Osteocyte (in vitro differentiated cells): ENCODE measurements at regions not wholly inside any gene's neighbourhood (a gene's known extent, or its start where the extent isn't known, plus 50 kb on each side); places are given as distances from the start of the nearest gene placed in this dataset.

Experiments used
- DNase-seq: peaks from one replicate; pipeline ENCODE4 v3.0.0; 2021; ENCODE audit warnings: mixed read lengths; ENCODE audit not compliant: unreplicated experiment; ENCODE audit errors: extremely low spot score
- H3K27ac Mint-ChIP-seq: one replicate; pipeline ENCODE4 v1.8.0; 2021; ENCODE audit warnings: mild to moderate bottlenecking, mixed read lengths; ENCODE audit not compliant: unreplicated experiment
- H3K27me3 Mint-ChIP-seq: one replicate; pipeline ENCODE4 v1.8.0; 2021; ENCODE audit warnings: mixed read lengths; ENCODE audit not compliant: unreplicated experiment
- H3K36me3 Mint-ChIP-seq: one replicate; pipeline ENCODE4 v1.8.0; 2021; ENCODE audit warnings: mixed read lengths; ENCODE audit not compliant: unreplicated experiment
- H3K4me1 Mint-ChIP-seq: one replicate; pipeline ENCODE4 v1.8.0; 2021; ENCODE audit warnings: mixed read lengths; ENCODE audit not compliant: unreplicated experiment
- H3K4me3 Mint-ChIP-seq: one replicate; pipeline ENCODE4 v1.8.0; 2021; ENCODE audit warnings: mild to moderate bottlenecking, moderate library complexity, mixed read lengths; ENCODE audit not compliant: unreplicated experiment
- H3K9me3 Mint-ChIP-seq: one replicate; pipeline ENCODE4 v1.8.0; 2021; ENCODE audit warnings: mixed read lengths; ENCODE audit not compliant: unreplicated experiment
- TF ChIP-seq, protein P1 (sequence below): fragments of 200-600 bp; sonication (generic); IDR thresholded peaks from 2 replicates; pipeline ENCODE4 v1.5.0; 2021; ENCODE audit warnings: antibody characterized with exemption, mild to moderate bottlenecking, moderate library complexity

DNA sequence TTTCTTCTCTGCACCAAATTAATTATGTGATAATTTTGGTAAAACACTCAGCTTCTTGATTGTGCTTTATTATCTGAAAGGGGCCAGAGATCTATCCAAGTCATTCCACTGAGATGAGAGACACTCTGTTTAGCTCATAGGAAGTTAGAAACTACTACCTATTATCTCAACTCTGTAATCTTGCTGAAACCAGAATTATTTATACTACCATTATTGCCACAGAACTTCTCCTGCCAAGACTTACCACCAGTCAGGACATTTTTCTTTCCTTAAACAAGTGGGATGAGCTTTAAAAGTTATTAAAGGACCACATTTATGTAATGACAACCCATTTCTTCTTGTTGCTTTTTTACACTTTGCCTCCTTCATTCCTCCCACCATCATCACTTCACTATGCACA, 855.6 kb upstream of the PIK3C3 start:
- Mint-ChIP-seq H3K4me3 (no peak overlapping the region), H3K4me1 (no peaks in the 10 kb centered on the region), H3K27ac (no peak overlapping the region), H3K9me3 (peaks cover 4% of the 10 kb centered on the region), H3K36me3 (no peaks in the 10 kb centered on the region), H3K27me3 (no peaks in the 10 kb centered on the region)
- no peak for DNase-seq
- TF ChIP-seq, protein P1, sequence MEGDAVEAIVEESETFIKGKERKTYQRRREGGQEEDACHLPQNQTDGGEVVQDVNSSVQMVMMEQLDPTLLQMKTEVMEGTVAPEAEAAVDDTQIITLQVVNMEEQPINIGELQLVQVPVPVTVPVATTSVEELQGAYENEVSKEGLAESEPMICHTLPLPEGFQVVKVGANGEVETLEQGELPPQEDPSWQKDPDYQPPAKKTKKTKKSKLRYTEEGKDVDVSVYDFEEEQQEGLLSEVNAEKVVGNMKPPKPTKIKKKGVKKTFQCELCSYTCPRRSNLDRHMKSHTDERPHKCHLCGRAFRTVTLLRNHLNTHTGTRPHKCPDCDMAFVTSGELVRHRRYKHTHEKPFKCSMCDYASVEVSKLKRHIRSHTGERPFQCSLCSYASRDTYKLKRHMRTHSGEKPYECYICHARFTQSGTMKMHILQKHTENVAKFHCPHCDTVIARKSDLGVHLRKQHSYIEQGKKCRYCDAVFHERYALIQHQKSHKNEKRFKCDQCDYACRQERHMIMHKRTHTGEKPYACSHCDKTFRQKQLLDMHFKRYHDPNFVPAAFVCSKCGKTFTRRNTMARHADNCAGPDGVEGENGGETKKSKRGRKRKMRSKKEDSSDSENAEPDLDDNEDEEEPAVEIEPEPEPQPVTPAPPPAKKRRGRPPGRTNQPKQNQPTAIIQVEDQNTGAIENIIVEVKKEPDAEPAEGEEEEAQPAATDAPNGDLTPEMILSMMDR, result no peak

- H3K9me3 Mint-ChIP-seq, result no peaks in the 10 kb centered on the region
- DNase-seq, result no peak
- H3K4me3 Mint-ChIP-seq, result no peak overlapping the region
- no peaks in the 10 kb centered on the region for H3K27me3 Mint-ChIP-seq
- H3K27ac Mint-ChIP-seq, result no peak overlapping the region
- TF ChIP-seq, protein P1, result peak; percentile 50
- H3K4me1 Mint-ChIP-seq, result no peaks in the 10 kb centered on the region
- H3K36me3 Mint-ChIP-seq, result no peaks in the 10 kb centered on the region
Measured at GRCh38 chr18:41096504-41096903, 858.5 kb upstream of the PIK3C3 start.

DNA sequence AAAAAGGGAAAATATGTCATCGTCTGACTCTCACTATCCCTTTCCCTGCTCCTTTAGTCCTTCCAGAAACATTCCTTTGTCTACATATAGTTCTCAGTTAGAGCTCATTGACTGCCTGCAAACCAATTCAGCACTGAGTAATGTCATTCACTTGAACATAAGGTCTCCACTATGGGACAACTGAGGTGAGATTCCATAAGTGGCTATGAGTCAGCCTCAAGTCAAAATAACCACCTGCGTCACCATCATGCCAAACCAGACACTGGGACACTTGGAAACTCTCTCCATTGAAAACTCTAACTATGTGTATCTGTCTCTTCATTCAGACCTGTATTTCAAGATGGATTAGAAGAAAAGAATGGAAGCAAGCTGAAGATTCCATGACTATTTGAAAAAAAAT, 878.0 kb upstream of the PIK3C3 start:
- peaks cover 21% of the 10 kb centered on the region for H3K4me1 Mint-ChIP-seq
- TF ChIP-seq, protein P1, result no peak
- no peak for DNase-seq
- no peaks in the 10 kb centered on the region for H3K27me3 Mint-ChIP-seq
- no peak overlapping the region for H3K27ac Mint-ChIP-seq
- no peaks in the 10 kb centered on the region for H3K36me3 Mint-ChIP-seq
- H3K9me3 Mint-ChIP-seq, result no peaks in the 10 kb centered on the region
- H3K4me3 Mint-ChIP-seq, result no peak overlapping the region

DNA sequence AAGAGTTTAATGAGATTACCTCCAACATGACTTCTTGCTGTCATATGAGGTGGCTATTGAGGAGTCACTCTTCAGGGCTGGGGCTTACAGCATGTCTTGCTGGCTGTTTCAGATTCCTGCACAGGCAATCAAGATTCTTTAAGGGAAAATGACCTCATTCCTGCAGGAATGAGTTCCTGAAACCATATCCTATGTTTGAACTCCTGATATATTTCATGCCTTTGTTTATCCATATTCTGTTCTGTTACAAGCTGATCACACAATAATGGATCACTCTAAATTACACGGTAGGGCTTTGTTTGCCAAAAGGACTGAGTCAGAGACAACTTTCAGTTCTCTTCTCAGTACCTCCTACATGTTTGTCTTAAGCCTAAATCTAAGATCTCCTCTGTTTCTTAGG, 879.8 kb upstream of the PIK3C3 start:
- H3K4me1 Mint-ChIP-seq, result peaks cover 21% of the 10 kb centered on the region
- H3K36me3 Mint-ChIP-seq, result no peaks in the 10 kb centered on the region
- TF ChIP-seq, protein P1, result no peak
- no peaks in the 10 kb centered on the region for H3K9me3 Mint-ChIP-seq
- H3K27ac Mint-ChIP-seq, result peak overlapping the region; percentile 28
- no peak for DNase-seq
- H3K27me3 Mint-ChIP-seq, result no peaks in the 10 kb centered on the region
- no peak overlapping the region for H3K4me3 Mint-ChIP-seq

DNA sequence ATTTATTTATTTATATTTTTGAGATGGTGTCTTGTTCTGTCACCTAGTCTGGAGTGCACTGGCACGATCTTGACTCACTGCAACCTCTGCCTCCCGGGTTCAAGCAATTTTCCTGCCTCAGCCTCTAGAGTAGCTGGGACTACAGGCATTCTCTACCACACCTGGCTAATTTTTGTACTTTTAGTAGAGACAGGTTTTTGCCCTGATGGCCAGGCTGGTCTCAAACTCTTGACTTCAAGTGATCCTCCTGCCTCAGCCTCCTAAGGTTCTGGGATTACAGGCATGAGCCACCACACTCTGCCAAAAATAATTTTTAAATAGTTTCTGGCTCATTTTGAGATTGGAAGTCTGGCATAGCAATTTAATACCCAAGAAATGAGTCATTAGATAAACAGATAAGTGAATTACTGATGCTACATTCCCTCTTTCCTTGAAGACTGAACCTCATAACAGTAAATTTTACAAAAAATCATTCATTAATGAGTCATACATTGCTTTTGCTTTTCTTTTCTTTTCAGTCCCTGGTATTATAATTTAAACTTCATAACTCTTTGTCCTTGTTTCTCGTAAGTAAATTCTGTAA, 881.6 kb upstream of the PIK3C3 start:
- Mint-ChIP-seq H3K27me3 (no peaks in the 10 kb centered on the region), H3K27ac (peak overlapping the region; percentile 46)
- DNase-seq, result no peak

More for the DNA sequence above, 881.6 kb upstream of the PIK3C3 start:
- no peaks in the 10 kb centered on the region for H3K36me3 Mint-ChIP-seq
- peaks cover 21% of the 10 kb centered on the region for H3K4me1 Mint-ChIP-seq
- TF ChIP-seq, protein P1, result no peak
- no peaks in the 10 kb centered on the region for H3K9me3 Mint-ChIP-seq
- H3K4me3 Mint-ChIP-seq, result no peak overlapping the region
